ELF-1 (cell line): ENCODE measurements at regions not wholly inside any gene's neighbourhood (a gene's known extent, or its start where the extent isn't known, plus 50 kb on each side); places are given as distances from the start of the nearest gene placed in this dataset.

Source experiments
- DNase-seq: peaks from one replicate; pipeline ENCODE4 v3.0.0-alpha.2; 2016; ENCODE audit warnings: low read depth, low spot score

- no peak for DNase-seq
Measured at GRCh38 chr7:25625306-25625992, 397.2 kb upstream of the NPVF start.

GRCh38 chr7:25626451-25627131 is 398.3 kb upstream of the NPVF start:
- no peak for DNase-seq

GRCh38 chr7:25628446-25628845 is 400.2 kb upstream of the NPVF start:
- no peak for DNase-seq

GRCh38 chr7:25632616-25633015 is 404.3 kb upstream of the NPVF start:
- no peak for DNase-seq

GRCh38 chr7:25633426-25634036 is 405.2 kb upstream of the NPVF start:
- no peak for DNase-seq

- DNase-seq = no peak
Measured at GRCh38 chr7:25636168-25636567, 407.9 kb upstream of the NPVF start.

- no peak for DNase-seq
Measured at GRCh38 chr7:25636871-25637283, 408.6 kb upstream of the NPVF start.

GRCh38 chr7:25638068-25638467 is 409.8 kb upstream of the NPVF start:
- DNase-seq = no peak

- no peak for DNase-seq
Measured at GRCh38 chr7:25638590-25639244, 410.4 kb upstream of the NPVF start.

- DNase-seq = no peak
Measured at GRCh38 chr7:25642849-25643248, 414.6 kb upstream of the NPVF start.

- DNase-seq = no peak
Measured at GRCh38 chr7:25643286-25643685, 415.0 kb upstream of the NPVF start.

GRCh38 chr7:25643770-25644394 is 415.6 kb upstream of the NPVF start:
- DNase-seq = no peak

- no peak for DNase-seq
Measured at GRCh38 chr7:25646726-25647413, 418.6 kb upstream of the NPVF start.

GRCh38 chr7:25647872-25648271 is 419.6 kb upstream of the NPVF start:
- DNase-seq = no peak

GRCh38 chr7:25652366-25652765 is 424.1 kb upstream of the NPVF start:
- no peak for DNase-seq

- DNase-seq = no peak
Measured at GRCh38 chr7:25653384-25653783, 425.1 kb upstream of the NPVF start.

GRCh38 chr7:25656071-25656470 is 427.8 kb upstream of the NPVF start:
- DNase-seq = no peak

- no peak for DNase-seq
Measured at GRCh38 chr7:25656581-25657026, 428.3 kb upstream of the NPVF start.

- DNase-seq = no peak
Measured at GRCh38 chr7:25658375-25658774, 430.1 kb upstream of the NPVF start.

- no peak for DNase-seq
Measured at GRCh38 chr7:25659841-25660240, 431.6 kb upstream of the NPVF start.
